GM19043 (cell line): ENCODE measurements at regions not wholly inside any gene's neighbourhood (a gene's known extent, or its start where the extent isn't known, plus 50 kb on each side); places are given as distances from the start of the nearest gene placed in this dataset.

Source experiments
- ATAC-seq: cut with Tn5 transposase; IDR thresholded peaks from one replicate; pipeline ENCODE4 v1.9.1; 2021; ENCODE audit warnings: low read depth; ENCODE audit not compliant: unreplicated experiment

DNA sequence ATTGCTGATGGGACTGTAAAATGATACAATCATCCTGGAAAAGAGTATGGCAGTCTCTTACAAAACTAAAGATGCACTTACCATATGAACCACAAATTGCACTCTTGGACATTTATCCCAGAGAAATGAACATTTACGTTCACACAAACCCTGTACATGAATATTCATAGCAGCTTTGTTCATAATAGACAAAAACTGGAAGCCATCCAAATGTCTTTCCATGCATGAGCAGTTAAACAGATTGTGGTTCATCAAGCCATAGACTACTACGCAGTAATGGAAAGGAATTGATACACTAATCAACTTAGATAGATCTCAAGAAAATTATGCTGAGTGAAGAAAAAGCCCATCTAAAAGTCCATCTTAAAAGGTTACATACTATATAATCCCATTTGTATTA is 156.1 kb upstream of the SLC39A10 start:
- ATAC-seq, result no peak

DNA sequence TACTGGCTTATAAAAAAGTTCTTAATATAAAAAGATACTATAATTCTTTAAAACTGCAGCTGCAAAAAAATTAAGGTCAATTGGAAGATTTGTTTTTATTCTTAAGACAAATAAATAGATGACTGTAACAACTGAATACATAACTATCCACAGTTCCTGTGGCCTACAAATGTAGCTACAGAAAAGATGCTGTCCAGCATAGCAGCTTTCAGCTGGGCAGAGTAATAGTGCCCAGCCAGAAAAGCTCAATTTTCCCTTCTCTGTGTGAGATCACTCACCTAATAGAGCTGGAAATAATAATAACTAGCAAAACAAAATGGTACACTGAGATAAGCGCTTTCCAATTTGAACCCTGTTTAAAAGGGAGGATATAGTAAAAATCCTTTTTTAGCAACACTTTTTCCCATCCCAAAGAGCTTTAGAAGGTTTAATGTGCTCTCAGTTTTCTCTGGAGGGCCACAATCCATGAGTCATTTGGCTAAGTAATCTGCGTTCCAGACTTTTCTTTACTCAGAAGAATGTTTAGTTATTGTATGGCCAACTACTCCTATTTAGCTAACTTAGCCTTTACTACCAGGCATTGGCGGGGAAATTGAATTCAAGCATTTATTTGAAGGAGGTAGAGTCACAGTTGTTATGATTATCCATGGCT is 158.1 kb upstream of the SLC39A10 start:
- ATAC-seq, result no peak

DNA sequence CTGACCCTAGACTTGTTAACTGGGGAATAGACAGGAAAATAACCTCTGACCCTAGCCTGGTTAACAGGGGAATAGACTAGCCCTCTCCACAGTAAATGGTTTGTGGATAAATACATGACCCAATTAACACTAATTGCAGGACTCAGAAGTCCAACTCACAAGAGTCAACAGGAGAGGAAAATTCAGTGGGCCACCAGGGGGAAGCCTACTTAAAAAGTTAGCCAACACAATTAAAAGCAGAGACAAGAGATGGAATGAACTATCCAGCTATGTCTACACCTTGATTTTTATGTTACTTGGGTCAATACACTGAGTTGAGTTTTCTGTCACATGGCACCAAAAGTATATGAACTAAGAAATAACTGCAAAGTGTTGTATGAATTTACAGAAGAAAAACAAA is 158.8 kb upstream of the SLC39A10 start:
- ATAC-seq, result no peak

DNA sequence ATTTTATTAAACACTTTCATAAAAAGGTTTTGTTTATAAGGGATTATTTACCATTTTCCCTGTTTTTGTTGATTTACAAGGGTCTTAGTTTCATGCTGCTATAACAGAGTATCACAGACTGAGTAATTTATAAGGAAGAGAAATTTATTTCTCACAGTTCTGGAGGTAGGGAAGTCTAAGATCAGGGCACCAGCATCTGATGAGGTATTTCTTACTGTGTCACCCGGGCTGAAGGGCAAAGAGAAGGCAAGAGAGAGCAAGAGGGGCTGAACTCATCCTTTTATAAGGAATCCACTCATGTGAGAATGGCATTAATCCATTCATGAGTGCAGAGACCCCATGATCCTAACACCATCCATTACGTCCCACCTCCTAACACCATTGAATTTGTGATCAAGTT is 160.0 kb upstream of the SLC39A10 start:
- no peak for ATAC-seq

DNA sequence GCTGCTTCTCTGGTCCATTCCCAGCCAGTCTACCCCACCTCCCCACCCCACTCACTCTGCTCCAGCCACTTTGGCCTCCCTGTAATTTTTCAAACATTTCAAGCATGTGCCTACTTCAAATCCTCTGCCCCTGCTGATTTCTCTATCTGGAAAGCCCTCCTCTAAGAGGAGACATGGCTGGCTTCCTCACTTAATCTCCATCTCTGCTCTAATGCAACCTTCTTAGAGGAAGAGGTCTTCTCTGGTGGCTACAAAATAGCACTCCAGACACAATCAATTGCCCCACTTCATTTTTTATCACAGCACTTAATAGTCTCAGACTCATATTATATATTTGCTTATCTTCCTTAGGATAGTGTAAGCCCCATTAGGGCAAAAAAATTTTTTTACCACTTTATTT is 161.1 kb upstream of the SLC39A10 start:
- ATAC-seq, result no peak

DNA sequence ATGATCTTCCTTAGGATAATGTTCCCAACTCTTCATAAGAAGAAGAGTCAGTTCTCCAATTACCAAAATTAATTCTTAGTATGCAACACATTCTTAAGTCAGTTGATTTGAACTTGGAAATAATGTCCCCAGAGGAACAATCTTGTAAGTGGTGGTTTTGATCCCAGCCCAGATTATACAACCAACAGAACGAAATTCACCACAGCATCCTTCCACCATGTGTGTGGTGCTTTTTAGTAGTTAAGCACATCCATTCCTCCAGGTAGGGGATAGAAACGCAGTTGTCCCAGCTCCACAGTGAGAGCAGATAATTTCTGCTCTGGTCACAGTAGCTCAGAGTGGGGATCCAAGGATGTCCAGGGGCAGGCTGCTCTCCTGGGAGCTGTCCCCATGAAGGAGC is 161.7 kb upstream of the SLC39A10 start:
- ATAC-seq, result no peak

DNA sequence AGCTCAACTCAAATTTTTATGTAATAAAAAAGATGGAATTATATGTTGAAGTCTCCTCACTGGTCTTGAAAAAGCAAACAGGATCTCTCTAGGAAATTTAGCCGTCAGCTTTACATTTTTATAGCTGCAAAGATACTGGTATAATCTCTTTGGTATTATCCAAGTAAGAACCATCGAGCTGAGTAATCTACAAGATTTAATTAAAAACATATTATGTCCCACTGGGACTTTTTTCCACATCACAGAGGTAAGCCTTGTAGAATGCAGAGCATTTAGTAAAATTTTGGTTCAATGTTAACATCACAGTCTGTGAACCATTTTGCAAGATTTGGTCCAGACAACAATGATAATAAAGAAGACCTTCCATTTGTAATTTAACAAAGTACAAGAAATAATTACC is 162.6 kb upstream of the SLC39A10 start:
- no peak for ATAC-seq

DNA sequence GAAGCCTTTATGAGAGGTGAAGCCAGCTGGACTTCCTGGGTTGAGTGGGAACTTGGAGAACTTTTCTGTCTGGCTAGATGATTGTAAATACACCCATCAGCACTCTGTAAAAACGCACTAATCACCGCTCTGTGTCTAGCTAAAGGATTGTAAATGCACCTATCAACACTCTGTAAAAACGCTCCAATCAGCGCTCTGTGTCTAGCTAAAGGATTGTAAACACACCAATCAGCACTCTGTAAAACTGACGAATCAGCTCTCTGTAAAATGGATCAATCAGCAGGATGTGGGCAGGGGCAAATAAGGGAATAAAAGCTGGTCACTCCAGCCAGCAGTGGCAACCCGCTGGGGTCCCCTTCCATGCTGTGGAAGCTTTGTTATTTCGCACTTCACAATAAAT is 163.6 kb upstream of the SLC39A10 start:
- ATAC-seq, result no peak

DNA sequence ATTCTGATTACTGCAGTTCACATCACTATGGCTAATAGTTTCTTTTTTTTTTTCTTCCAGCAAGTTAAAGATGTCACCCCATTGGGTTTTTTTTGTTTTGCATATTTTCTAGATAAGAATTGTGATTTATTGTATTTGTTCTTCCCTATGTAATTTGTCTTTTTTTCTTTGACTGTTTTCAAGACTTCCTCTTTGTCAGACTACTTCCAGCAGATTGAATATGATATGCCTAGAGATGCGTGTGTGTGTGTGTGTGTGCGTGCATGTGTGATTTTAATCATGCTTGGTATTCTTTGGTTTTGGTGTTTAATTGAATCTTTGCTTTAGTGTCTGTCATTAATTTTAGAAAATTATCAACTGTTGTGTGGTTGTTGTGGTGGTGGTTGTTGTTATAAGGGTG is 166.7 kb upstream of the SLC39A10 start:
- ATAC-seq, result no peak

DNA sequence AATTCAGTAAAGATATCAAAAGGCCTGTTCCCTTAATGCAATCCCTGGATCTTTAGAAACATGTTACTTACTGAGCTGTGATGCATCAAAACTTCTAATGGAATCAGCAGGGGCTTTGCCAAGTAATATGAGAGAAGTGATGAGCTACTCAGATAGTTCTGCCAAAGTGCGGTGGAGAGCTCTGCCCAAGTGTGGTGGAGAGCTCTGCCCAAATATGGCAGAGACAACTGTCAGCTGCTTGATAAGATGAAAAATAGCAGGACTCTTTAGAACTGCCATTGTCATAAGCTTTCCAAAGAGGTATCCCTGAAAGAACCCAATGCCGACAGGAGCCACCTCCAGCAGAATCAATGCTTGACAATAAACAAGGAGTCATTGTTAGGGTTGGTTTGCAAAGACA is 167.9 kb upstream of the SLC39A10 start:
- no peak for ATAC-seq

DNA sequence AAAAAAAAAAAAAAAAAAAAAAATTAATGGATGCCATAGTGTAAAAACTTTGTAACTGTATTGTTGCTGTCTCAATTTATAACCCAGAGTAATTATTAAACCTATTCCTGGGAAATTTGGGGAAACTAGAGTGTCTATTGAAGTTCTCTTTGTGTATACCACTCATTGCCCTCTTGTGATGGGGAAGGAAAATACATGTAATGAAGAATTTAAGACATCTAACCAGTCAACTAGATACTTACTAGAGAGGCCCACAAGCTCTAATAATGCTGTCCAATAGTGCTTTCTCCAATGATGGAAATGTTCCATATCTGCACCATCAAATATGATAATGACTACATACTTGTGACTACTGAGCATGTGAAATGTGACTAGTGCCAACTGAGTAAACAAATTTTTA is 168.5 kb upstream of the SLC39A10 start:
- ATAC-seq, result no peak

DNA sequence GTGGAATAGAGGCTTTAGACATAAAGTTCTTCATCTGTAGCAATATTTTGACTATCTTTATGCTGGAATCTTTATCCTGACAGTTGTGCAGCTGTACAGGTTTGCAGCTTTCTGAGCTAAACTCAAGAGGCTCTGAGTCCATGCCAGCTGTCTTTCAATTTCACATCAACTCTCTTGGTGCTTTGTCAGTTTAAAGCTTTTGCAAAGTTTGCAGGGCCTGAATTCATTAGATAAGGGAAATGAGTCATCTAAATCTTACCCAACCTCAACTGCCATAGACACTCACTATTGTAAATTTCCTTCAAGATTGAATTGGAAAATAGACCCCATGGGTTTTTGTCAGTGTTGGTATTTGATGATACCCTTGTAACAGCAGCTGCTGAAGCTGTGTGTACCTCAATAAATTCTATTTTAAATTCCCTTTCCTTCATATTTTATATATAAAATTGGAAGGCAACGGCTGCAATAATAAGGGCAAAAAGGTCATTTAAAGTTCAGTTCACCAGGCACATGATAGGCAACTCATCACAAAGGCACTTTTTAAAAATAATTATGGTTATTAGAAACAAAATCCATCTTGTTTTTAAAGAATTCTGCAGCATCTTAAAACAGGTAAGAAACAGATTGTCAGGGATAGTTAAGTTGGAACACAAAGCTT is 169.9 kb upstream of the SLC39A10 start:
- peak; percentile 92 for ATAC-seq

DNA sequence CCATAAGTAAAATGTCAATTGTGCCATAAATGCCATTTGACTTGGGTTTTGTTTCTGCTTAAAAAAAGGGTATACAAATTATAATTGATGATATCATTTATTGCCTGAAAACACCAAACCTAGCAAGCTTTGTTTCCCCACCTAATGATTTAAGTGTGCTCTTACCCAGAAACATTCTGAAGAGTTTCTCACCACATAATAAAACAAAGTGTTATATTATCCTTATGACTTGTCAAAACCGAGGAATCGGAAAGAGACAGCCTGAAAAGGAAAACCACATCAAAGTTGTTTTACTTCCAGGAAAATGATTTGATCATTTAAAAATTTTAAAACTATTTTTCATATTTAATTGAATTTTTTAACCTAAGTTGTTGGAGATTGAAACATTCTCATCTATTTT is 170.5 kb upstream of the SLC39A10 start:
- no peak for ATAC-seq

DNA sequence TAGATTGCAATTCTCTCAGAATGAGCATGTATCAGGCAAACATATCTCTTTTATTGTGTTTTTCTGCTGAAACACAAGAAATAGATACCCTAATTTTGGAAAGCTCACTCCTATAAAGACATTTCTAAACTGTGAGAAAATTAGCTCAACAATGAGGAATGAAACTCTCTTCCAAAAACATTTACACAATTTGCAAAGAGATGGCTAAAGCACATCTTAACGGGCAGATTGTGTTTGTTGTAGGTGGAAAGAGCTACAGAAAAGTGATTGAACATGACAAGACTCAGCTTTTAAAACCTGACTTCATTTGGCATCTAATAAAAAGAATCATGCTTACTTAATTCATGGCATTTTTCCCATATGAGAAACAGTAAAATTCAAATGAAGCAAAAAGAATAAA is 175.0 kb upstream of the SLC39A10 start:
- ATAC-seq, result no peak

DNA sequence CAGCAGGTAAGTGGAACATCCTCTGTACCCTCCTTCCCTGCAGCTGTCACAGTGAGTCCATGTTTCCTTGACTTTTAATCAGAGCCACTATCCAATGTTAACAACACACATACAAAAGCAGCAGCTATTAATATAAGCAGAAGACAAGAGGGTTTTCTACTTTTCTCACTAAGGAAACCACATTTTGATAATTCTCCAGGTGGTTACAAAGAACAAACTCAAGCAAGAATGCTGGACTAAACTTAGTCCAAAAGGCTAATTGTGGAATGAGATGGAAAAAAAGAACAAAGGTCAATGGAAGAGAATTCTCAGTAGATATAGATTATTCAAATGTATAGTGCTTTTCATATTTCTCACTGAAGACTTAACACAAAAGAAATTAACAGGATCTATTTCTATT is 176.9 kb upstream of the SLC39A10 start:
- no peak for ATAC-seq

DNA sequence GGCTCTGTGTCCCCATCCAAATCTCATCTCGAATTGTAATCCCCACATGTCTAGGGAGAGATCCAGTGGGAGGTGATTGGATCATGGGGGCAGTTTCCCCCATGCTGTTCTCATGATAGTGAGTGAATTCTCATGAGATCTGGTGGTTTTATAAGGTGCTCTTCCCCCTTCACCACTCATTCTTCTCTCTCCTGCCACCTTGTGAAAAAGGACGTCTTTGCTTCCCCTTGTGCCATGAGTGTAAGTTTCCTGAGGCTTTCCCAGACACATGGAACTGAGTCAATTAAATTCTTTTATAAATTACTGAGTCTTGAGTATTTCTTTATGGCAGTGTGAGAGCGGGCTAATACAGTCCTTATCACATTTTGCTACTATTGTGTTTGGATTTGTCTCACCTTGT is 177.6 kb upstream of the SLC39A10 start:
- no peak for ATAC-seq

DNA sequence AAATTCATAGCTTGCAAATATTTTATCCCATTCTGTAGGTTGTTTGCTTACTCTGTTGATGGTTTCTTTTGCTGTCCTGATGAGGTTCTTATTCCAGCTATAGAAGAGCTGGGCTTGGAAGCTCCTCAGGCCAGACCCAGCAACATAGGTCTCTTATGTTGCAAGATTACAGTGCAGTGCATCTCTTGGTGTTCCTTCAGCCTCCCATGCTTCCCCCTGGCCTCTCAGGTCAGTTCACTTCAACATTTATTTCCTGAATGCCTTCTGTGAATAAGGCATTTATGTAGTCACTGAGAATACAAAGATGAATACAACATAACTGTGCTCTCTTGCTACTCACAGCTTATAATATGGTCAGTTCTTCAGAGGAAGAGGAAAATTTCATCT is 179.0 kb upstream of the SLC39A10 start:
- no peak for ATAC-seq

DNA sequence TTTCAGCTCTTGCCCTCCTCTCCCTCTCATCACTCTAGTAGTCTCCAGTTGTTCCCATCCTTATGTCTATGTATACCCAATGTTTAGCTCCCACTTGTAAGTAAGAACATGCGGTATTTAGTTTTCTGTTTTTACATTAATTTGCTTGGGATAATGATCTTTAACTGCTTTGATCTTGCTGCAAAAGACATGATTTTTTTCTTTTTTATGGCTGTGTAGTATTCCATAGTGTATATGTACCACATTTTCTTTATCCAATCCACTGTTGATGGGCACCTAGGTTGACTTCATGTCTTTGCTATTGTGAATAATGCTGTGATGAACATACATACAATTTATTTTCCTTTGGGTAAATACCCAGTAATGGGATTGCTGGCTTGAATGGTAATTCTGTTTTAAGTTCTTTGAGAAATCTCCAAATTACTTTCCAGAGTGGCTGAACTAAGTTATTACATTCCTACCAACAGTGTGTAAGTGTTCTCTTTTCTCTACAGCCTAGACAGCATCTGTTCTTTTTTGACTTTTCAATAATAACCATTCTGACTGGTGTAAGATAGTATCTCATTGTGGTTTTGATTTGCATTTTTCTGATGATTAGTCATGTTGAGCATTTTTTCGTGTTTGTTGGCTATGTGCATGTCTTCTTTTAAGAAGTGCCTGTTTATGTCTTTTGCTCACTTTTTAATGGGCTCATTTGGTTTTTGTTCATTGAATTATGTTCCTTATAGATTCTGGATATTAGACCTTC is 179.6 kb upstream of the SLC39A10 start:
- no peak for ATAC-seq

DNA sequence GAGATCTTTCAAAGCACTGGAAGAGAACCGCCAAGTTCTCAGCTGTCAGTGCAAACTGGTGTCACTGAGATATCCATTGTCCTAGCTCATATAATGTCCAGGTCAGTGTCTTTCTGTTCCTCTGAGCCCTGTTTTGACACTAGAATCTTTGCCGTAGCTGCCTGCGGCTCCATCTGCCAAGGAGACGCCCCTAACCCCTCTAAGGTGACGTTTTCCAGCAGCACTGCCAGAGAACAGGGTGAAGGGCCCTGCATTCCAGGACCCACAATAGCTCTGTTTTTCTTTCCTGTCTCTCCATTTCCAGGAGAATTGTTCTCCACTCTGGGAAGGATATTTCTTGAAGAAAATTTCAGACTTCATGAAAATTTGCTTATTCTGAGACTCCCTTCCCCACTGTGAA is 181.7 kb upstream of the SLC39A10 start:
- no peak for ATAC-seq

DNA sequence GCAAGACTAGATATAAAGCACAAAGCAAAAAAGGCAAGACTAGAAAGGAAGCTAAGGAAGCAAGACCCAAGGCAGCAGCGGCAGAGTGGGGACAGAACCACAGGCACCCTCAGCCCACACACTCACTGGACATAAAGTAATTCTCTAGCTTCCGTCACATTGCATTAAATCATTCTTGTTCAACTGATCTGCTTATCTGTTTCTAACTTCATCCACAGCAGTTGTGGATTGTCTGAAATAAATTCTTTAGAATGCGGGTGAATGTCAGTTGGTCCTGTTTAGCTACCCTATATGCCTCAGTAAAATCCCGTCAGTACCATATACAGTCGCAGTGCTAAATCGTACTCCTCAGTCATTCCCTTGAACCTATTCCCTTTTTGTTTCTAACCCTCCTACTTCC is 183.2 kb upstream of the SLC39A10 start:
- ATAC-seq, result no peak

DNA sequence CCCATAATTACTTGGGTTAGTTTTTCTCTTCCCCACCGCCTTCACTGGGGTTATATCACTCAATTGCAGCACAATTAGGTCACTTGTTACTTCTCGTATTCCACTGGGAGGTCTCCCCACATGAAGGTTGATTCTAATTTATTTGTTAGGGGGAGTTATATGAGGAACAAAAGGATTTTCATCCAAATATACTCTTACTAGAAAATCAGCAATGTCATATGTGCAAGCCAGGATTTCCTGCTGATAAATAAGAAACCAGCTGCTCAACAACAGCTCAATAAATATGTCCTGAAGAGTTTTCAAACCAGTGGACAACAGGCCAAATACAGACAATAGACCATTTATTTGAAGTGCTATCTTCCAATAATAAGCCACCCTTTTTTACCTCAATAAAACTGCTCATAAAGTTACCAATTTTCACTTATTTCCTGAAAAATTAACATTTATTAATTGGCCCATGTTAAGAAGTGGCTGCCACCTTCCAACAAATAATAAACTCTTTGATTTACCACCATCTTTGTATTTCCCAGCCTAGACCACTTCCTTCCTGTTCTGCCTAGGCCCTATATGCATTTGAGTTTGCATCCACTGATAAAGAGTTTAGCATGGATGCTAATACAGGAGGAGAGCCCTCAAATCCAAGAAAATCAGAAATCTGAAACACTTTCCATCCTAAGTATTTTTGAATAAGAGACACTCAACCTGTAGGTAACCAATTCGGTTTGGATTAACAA is 184.4 kb upstream of the SLC39A10 start:
- ATAC-seq, result no peak
